Prostate gland (tissue), 2 donors: ENCODE measurements at regions not wholly inside any gene's neighbourhood (a gene's known extent, or its start where the extent isn't known, plus 50 kb on each side); places are given as distances from the start of the nearest gene placed in this dataset.

Experiments used
- CTCF ChIP-seq, 4 experiments: fragments of 200-600 bp in 2 of 4; fragments of 450-650 bp in 2 of 4; sonication (generic) in 2 of 4; IDR thresholded peaks; 1 replicate in 3 of 4; 2 replicates in 1 of 4; pipeline ENCODE4 v1.5.1; 2016 to 2019; ENCODE audit warnings: antibody characterized with exemption in 4 of 4, mild to moderate bottlenecking in 2 of 4, moderate library complexity in 2 of 4
- POLR2A ChIP-seq: fragments of 450-650 bp; IDR thresholded peaks from one replicate; pipeline ENCODE4 v1.6.1; 2016; ENCODE audit warnings: antibody characterized with exemption, mild to moderate bottlenecking

- TF ChIP-seq POLR2A (no peak), CTCF (IDR thresholded peaks at IDR 0.05) (no peak)
Measured at GRCh38 chr1:90161625-90162024, 166.7 kb downstream of the ZNF326 start.
